Stomach (tissue), 4 donors: ENCODE measurements at regions not wholly inside any gene's neighbourhood (a gene's known extent, or its start where the extent isn't known, plus 50 kb on each side); places are given as distances from the start of the nearest gene placed in this dataset.

ENCODE experiments used
- EP300 ChIP-seq: sonication (generic); formaldehyde crosslinking; IDR thresholded peaks from one replicate; pipeline ENCODE4 v1.6.1; 2017; ENCODE audit warnings: antibody characterized with exemption
- POLR2A ChIP-seq, 4 donors: fragments of 450-650 bp; IDR thresholded peaks; one replicate each; pipeline ENCODE4 v1.6.1; 2016; ENCODE audit warnings: antibody characterized with exemption in 4 of 4, control low read depth in 2 of 4, mild to moderate bottlenecking in 1 of 4, moderate library complexity in 1 of 4
- POLR2AphosphoS5 ChIP-seq, 3 donors: sonication (generic); formaldehyde crosslinking; IDR thresholded peaks; one replicate each; pipeline ENCODE4 v1.6.1; 2016; ENCODE audit warnings: antibody characterized with exemption in 3 of 3
- TF ChIP-seq, protein P1 (sequence below), 7 experiments: fragments of 450-650 bp in 4 of 7; fragments of 200-600 bp in 3 of 7; sonication (generic) in 3 of 7; IDR thresholded peaks; one replicate each; pipeline ENCODE4 v1.5.1; 2016 to 2019; ENCODE audit warnings: antibody characterized with exemption in 7 of 7, control low read depth in 2 of 7, mild to moderate bottlenecking in 1 of 7

DNA sequence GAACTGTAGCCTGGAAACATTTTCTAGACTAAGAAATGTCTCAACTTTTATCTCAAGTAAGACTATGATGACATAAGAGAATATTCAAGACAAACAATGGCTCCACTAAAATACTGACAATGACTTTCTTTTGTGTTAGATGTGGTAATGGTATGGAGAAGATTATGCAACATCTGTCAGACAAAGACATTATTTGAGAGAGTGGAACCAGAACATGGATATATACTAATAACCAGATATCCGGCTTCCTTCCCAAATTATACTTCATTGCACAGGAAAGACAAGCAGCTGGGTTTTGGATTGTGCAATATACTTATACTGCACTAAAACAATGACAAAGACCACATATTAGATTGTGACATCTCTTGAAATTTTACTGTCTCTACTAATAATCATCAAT lies 290.8 kb upstream of the GIMD1 start:
- TF ChIP-seq, protein P1, sequence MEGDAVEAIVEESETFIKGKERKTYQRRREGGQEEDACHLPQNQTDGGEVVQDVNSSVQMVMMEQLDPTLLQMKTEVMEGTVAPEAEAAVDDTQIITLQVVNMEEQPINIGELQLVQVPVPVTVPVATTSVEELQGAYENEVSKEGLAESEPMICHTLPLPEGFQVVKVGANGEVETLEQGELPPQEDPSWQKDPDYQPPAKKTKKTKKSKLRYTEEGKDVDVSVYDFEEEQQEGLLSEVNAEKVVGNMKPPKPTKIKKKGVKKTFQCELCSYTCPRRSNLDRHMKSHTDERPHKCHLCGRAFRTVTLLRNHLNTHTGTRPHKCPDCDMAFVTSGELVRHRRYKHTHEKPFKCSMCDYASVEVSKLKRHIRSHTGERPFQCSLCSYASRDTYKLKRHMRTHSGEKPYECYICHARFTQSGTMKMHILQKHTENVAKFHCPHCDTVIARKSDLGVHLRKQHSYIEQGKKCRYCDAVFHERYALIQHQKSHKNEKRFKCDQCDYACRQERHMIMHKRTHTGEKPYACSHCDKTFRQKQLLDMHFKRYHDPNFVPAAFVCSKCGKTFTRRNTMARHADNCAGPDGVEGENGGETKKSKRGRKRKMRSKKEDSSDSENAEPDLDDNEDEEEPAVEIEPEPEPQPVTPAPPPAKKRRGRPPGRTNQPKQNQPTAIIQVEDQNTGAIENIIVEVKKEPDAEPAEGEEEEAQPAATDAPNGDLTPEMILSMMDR (IDR thresholded peaks at IDR 0.05): no peak
- TF ChIP-seq EP300 (no peak), POLR2A (IDR thresholded peaks at IDR 0.05) (no peak), POLR2AphosphoS5 (IDR thresholded peaks at IDR 0.05) (no peak)
